SK-N-SH (cell line): ENCODE measurements at regions not wholly inside any gene's neighbourhood (a gene's known extent, or its start where the extent isn't known, plus 50 kb on each side); places are given as distances from the start of the nearest gene placed in this dataset.

Experiments used
- CTCF ChIA-PET: fragments of 300-600, 350-600 bp; formaldehyde crosslinking; extraction: SDS; loops from one replicate; lab custom pipeline; 2021; lab: Yijun Ruan, JAX
- POLR2A ChIA-PET: fragments of 350-600 bp; sonication (Branson Sonifier 250); formaldehyde crosslinking; extraction: SDS; loops from one replicate; lab custom pipeline; 2020; ENCODE audit warnings: antibody characterized with exemption, inconsistent platforms; lab: Yijun Ruan, JAX
- DNase-seq: peaks from one replicate; pipeline ENCODE4 v3.0.0; 2012
- H2AFZ ChIP-seq: fragments of 200-600 bp; sonication (generic); 2 replicates; pipeline ENCODE4 v1.8.1; 2016; ENCODE audit warnings: antibody characterized with exemption, mild to moderate bottlenecking, low read depth
- H3F3A ChIP-seq: fragments of 200-600 bp; sonication (generic); replicated peaks from 2 replicates; pipeline ENCODE3; 2016; ENCODE audit warnings: antibody characterized with exemption, mild to moderate bottlenecking; ENCODE audit not compliant: insufficient read depth
- H3K27ac ChIP-seq, 2 experiments: fragments of 200-500 bp in 1 of 2; fragments of 200-600 bp in 1 of 2; sonication (Bioruptor generic) in 1 of 2; sonication (generic), shearing (Covaris generic) in 1 of 2; 2 replicates each; pipeline versions ENCODE4 v1.5.1 to v1.6.1; 2014 to 2016; ENCODE audit warnings: low read depth in 2 of 2, inconsistent platforms in 1 of 2, low read length in 1 of 2, mild to moderate bottlenecking in 1 of 2, mixed read lengths in 1 of 2
- H3K27me3 ChIP-seq: fragments of 200-600 bp; sonication (generic), shearing (Covaris generic); 2 replicates; pipeline ENCODE4 v1.6.1; 2016; ENCODE audit warnings: mixed run types; ENCODE audit not compliant: insufficient read depth
- H3K36me3 ChIP-seq, 2 experiments: fragments of 200-500 bp in 1 of 2; fragments of 200-600 bp in 1 of 2; sonication (Bioruptor generic) in 1 of 2; sonication (generic) in 1 of 2; replicated peaks in 1 of 2; 2 replicates each; pipeline versions ENCODE3 to v1.5.1; 2014 to 2016; ENCODE audit warnings: low read length in 1 of 2, mild to moderate bottlenecking in 1 of 2; ENCODE audit not compliant: insufficient read depth in 2 of 2, control insufficient read depth in 1 of 2
- H3K4me1 ChIP-seq, 2 experiments: fragments of 200-500 bp in 1 of 2; fragments of 200-600 bp in 1 of 2; sonication (Bioruptor generic) in 1 of 2; sonication (generic), shearing (Covaris generic) in 1 of 2; 2 replicates each; pipeline versions ENCODE4 v1.5.1 to v1.6.1; 2014 to 2016; ENCODE audit warnings: low read depth in 1 of 2, low read length in 1 of 2, mixed run types in 1 of 2; ENCODE audit not compliant: insufficient read depth in 2 of 2, control insufficient read depth in 1 of 2
- H3K4me2 ChIP-seq: fragments of 200-600 bp; sonication (generic), shearing (Covaris generic); 2 replicates; pipeline ENCODE4 v1.6.1; 2017; ENCODE audit warnings: mixed run types
- H3K4me3 ChIP-seq, 2 experiments: fragments of 200-500 bp in 1 of 2; fragments of 200-600 bp in 1 of 2; sonication (Bioruptor generic) in 1 of 2; sonication (generic), shearing (Covaris generic) in 1 of 2; 2 replicates each; pipeline versions ENCODE4 v1.5.1 to v1.8.1; 2014 to 2016; ENCODE audit warnings: low read depth in 2 of 2, inconsistent platforms in 1 of 2, low read length in 1 of 2, mild to moderate bottlenecking in 1 of 2, mixed read lengths in 1 of 2, moderate library complexity in 1 of 2
- H3K79me2 ChIP-seq: fragments of 200-600 bp; sonication (generic); 2 replicates; pipeline ENCODE4 v1.8.1; 2017; ENCODE audit warnings: mild to moderate bottlenecking; ENCODE audit not compliant: insufficient read depth
- H3K9ac ChIP-seq: fragments of 200-600 bp; sonication (generic); 2 replicates; pipeline ENCODE4 v1.6.1; 2017; ENCODE audit warnings: mixed run types
- H3K9me2 ChIP-seq: fragments of 200-600 bp; sonication (generic); 2 replicates; pipeline ENCODE4 v1.6.1; 2017; ENCODE audit warnings: mixed run types
- H3K9me3 ChIP-seq: fragments of 200-600 bp; sonication (generic); 2 replicates; pipeline ENCODE4 v1.6.1; 2017; ENCODE audit warnings: mixed run types, mild to moderate bottlenecking, moderate library complexity
- H4K20me1 ChIP-seq: fragments of 200-600 bp; sonication (generic); 2 replicates; pipeline ENCODE4 v1.6.1; 2017; ENCODE audit warnings: mild to moderate bottlenecking, mixed run types; ENCODE audit not compliant: insufficient read depth
- CHD2 ChIP-seq: fragments of 150-350 bp; IDR thresholded peaks from 2 replicates; pipeline ENCODE4 v1.6.1; 2018; ENCODE audit warnings: low read length; ENCODE audit not compliant: partially characterized antibody
- ELF1 ChIP-seq: IDR thresholded peaks from 2 replicates; pipeline ENCODE4 v1.4.0; 2012
- EP300 ChIP-seq, 2 experiments: IDR thresholded peaks; 2 replicates each; pipeline versions ENCODE4 v1.4.0 to v1.6.1; 2012; ENCODE audit warnings: borderline replicate concordance in 1 of 2, low read depth in 1 of 2, low read length in 1 of 2
- EZH2phosphoT487 ChIP-seq: fragments of 200-600 bp; sonication (generic); IDR thresholded peaks from 2 replicates; pipeline ENCODE4 v1.6.1; 2017; ENCODE audit warnings: low read depth, mixed run types, mild to moderate bottlenecking, antibody characterized with exemption, moderate library complexity, borderline replicate concordance
- FOXJ3 ChIP-seq: sonication (generic); formaldehyde crosslinking; IDR thresholded peaks from 2 replicates; pipeline ENCODE4 v1.5.1; 2020; ENCODE audit warnings: mild to moderate bottlenecking, missing genetic modification reagents
- GABPA ChIP-seq: IDR thresholded peaks from 2 replicates; pipeline ENCODE4 v1.4.0; 2012; ENCODE audit warnings: low read depth, mild to moderate bottlenecking
- MAX ChIP-seq: IDR thresholded peaks from 2 replicates; pipeline ENCODE4 v1.4.0; 2012; ENCODE audit warnings: low read depth
- MEF2A ChIP-seq: IDR thresholded peaks from 2 replicates; pipeline ENCODE4 v1.4.0; 2012; ENCODE audit warnings: low read depth, borderline replicate concordance
- MXI1 ChIP-seq: IDR thresholded peaks from 2 replicates; pipeline ENCODE4 v1.6.1; 2012; ENCODE audit warnings: mild to moderate bottlenecking, low read depth, low read length, improper control_type of control experiment
- POLR2AphosphoS5 ChIP-seq: IDR thresholded peaks from 2 replicates; pipeline ENCODE4 v1.6.1; 2012; ENCODE audit warnings: low read depth, low read length
- RAD21 ChIP-seq: IDR thresholded peaks from 2 replicates; pipeline ENCODE4 v1.6.1; 2012; ENCODE audit warnings: mild to moderate bottlenecking, low read length
- RCOR1 ChIP-seq: fragments of 150-350 bp; IDR thresholded peaks from 2 replicates; pipeline ENCODE4 v1.6.1; 2017; ENCODE audit warnings: antibody characterized with exemption, low read length
- SIN3A ChIP-seq: IDR thresholded peaks from 2 replicates; pipeline ENCODE4 v1.6.1; 2012; ENCODE audit warnings: low read depth, mild to moderate bottlenecking, low read length, moderate library complexity, borderline replicate concordance
- SMC3 ChIP-seq: IDR thresholded peaks from 2 replicates; pipeline ENCODE4 v1.6.1; 2012; ENCODE audit warnings: low read depth, low read length, improper control_type of control experiment
- TAF1 ChIP-seq: IDR thresholded peaks from 2 replicates; pipeline ENCODE4 v1.6.1; 2012; ENCODE audit warnings: low read depth, mild to moderate bottlenecking, low read length, moderate library complexity, borderline replicate concordance
- TCF12 ChIP-seq: IDR thresholded peaks from 2 replicates; pipeline ENCODE4 v1.4.0; 2012
- YY1 ChIP-seq: IDR thresholded peaks from 2 replicates; pipeline ENCODE4 v1.4.0; 2012; ENCODE audit warnings: low read depth, mild to moderate bottlenecking
- WGBS: methylation state at CpG from one replicate; pipeline ENCODE4 v1.1.6; 2017; ENCODE audit warnings: low lambda C conversion rate; 5-methylcytosine and 5-hydroxymethylcytosine counted together

DNA sequence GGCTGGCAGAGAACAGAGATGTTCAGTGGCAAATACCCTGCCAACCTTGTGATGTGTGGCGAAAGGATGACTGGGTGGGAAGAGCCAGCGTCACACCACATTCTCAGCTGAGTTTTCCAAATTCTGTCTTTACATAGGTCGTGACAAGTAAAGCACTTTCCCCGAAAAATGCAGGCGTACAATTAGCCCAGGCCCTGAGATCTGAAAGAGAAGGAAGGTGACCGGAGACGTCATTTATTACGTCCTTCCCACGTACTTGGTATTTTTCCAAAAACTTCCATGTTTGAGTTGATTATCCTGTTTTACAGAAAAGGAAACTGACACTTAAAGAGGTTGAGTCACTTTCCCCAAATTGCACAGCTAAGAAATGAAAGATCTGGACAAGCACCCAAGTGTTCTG lies 413.3 kb downstream of the PRDM2 start:
- Histone ChIP-seq H3K27me3 (no peaks in the 10 kb centered on the region), H4K20me1 (no peaks in the 10 kb centered on the region), H3K79me2 (no peaks in the 10 kb centered on the region), H2AFZ (no peak overlapping the region), H3F3A (no peaks in the 10 kb centered on the region), H3K4me1 (no peaks in the 10 kb centered on the region; a peak in 1 of 4 replicates), H3K4me2 (no peak overlapping the region)
- CTCF ChIA-PET, result interaction anchor here (0.6 to 1.6 kb wide), 28 partner anchors 10 to 986 kb away, joined by 3 to 13 read pairs (median 4); partner anchors contain the start of gene KAZN
- POLR2A ChIA-PET, result no interaction called here
- DNase-seq, result no peak
- 30% methylated on average over 9 of the region's 9 CpGs for WGBS
- TF ChIP-seq MXI1, result no peak
- no peak for TF ChIP-seq RCOR1
- TF ChIP-seq POLR2AphosphoS5, result no peak
- TF ChIP-seq ELF1, result no peak
- TF ChIP-seq SIN3A, result no peak
- no peak for TF ChIP-seq TAF1
- TF ChIP-seq EZH2phosphoT487, result no peak
- no peak for TF ChIP-seq SMC3
- TF ChIP-seq TCF12, result no peak
- no peak for TF ChIP-seq GABPA
- TF ChIP-seq FOXJ3 (CRISPR knock-in tag), result no peak
- no peak for TF ChIP-seq EP300 (IDR thresholded peaks at IDR 0.05; ENCODE audit: borderline replicate concordance in 1 of 2, low read depth in 1 of 2, low read length in 1 of 2)
- no peak for TF ChIP-seq MEF2A
- TF ChIP-seq, all 33 proteins: peak for 0
- Histone ChIP-seq H3K4me3 (no peak overlapping the region), H3K9ac (no peak overlapping the region), H3K9me3 (no peaks in the 10 kb centered on the region), H3K27ac (no peak overlapping the region), H3K9me2 (no peaks in the 10 kb centered on the region), H3K36me3 (no peaks in the 10 kb centered on the region)

DNA sequence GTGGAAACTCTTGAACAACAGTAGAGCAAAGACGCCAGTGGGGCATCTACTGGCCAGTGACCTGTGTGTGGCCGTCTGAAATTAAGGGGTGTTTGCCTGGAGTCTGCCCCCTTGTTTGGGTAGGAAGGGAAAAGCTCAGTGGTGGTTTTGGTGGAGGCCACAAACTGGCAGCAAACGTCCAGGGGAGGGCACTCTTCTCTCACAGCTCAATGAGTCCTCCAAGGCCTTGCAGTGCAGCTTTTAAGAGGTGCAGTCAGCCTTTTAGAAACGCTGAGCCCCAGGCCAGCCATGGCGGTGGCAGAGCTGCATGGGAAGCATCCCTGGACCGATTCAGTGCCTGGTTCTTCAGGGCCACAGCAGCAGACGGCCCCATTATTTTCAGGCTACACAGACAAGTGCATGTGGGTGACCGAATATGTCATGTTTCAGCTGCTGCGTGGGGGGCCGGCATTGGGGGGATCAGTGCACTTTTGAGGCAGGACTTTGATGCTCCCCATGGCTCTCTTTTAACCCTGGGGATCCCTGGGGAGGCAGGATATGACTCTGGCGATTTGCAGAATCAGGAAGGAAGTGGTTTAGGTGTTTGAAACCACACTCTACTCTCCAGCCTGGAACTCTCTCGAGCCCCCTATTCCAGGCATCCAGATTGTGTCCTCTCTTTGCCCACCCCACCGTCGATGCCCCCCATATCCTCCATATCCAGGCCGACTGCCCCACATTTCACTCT lies 414.0 kb downstream of the PRDM2 start:
- Histone ChIP-seq H3K4me1 (no peaks in the 10 kb centered on the region; a peak in 1 of 4 replicates), H2AFZ (no peak overlapping the region), H3K9ac (no peak overlapping the region), H3F3A (no peaks in the 10 kb centered on the region), H3K27me3 (no peaks in the 10 kb centered on the region), H3K79me2 (no peaks in the 10 kb centered on the region), H4K20me1 (no peaks in the 10 kb centered on the region), H3K4me3 (peak overlapping the region in 1 of 2 experiments; percentile 47; a peak in 1 of 4 replicates), H3K9me2 (no peaks in the 10 kb centered on the region), H3K27ac (no peak overlapping the region), H3K36me3 (no peaks in the 10 kb centered on the region), H3K4me2 (no peak overlapping the region), H3K9me3 (no peaks in the 10 kb centered on the region)
- DNase-seq, result peak; percentile 51
- TF ChIP-seq RAD21, result peak; percentile 78
- TF ChIP-seq SMC3, result peak; percentile 55; the same call in 1 of the 2 replicates
- no peak for TF ChIP-seq CHD2
- no peak for TF ChIP-seq TCF12
- no peak for TF ChIP-seq YY1
- no peak for TF ChIP-seq MAX
- CTCF ChIA-PET, result interaction anchor here (0.6 to 1.6 kb wide), 30 partner anchors 11 to 985 kb away, joined by 3 to 13 read pairs (median 4); partner anchors contain the start of gene KAZN
- POLR2A ChIA-PET, result no interaction called here
- WGBS, result 4% methylated on average over 11 of the region's 15 CpGs
